Motor neuron (in vitro differentiated cells): ENCODE measurements at regions not wholly inside any gene's neighbourhood (a gene's known extent, or its start where the extent isn't known, plus 50 kb on each side); places are given as distances from the start of the nearest gene placed in this dataset.

Experiments used
- ATAC-seq, 8 experiments: fragments of 200-7000 bp; cut with Tn5 transposase; replicated peaks in 6 of 8; 2 replicates each; pipeline ENCODE4 v1.8.0; 2021; ENCODE audit warnings: mild to moderate bottlenecking in 8 of 8, moderate library complexity in 8 of 8
- H3K27ac ChIP-seq, 2 donors: fragments of 250-450 bp; sonication (Bioruptor Pico); 2 replicates each; pipeline ENCODE4 v1.9.0; 2021; ENCODE audit warnings: antibody characterized with exemption in 2 of 2, mild to moderate bottlenecking in 2 of 2, moderate library complexity in 1 of 2
- H3K4me1 ChIP-seq, 2 donors: fragments of 250-450 bp; sonication (Bioruptor Pico); replicated peaks in 1 of 2; 2 replicates each; pipeline ENCODE4 v1.6.1; 2021; ENCODE audit warnings: antibody characterized with exemption in 2 of 2, mild to moderate bottlenecking in 2 of 2, moderate library complexity in 1 of 2
- H3K4me3 ChIP-seq, 5 donors: fragments of 250-450 bp; sonication (Bioruptor Pico); 2 replicates each; pipeline ENCODE4 v1.9.0; 2021; ENCODE audit warnings: antibody characterized with exemption in 5 of 5, mild to moderate bottlenecking in 5 of 5, moderate library complexity in 4 of 5
- WGBS, 10 experiments: fragments of 450-650 bp; shearing (Covaris generic); methylation state at CpG; one replicate each; pipeline ENCODE4 v1.0.0; 2022; 5-methylcytosine and 5-hydroxymethylcytosine counted together
- in situ Hi-C, 9 experiments: fragments of 400-800 bp; cut with MboI; loops; one replicate each; pipeline ENCODE4 v1.15.0; 2021; ENCODE audit warnings: low sequenced_read_pairs in 9 of 9, low pct_unique_long_range_greater_than_20kb in 2 of 9; ENCODE audit not compliant: unreplicated experiment in 9 of 9

- 27 to 70% (median 50%) methylated on average over 2 to 4 of the region's 4 CpGs; no CpG with 5 or more reads in 3 of the 10 experiments for WGBS, 10 experiments
- peaks cover 3 to 6% of the 10 kb centered on the region in 2 donors for H3K4me1 ChIP-seq
- no peak overlapping the region for H3K27ac ChIP-seq
- no peak for ATAC-seq
- H3K4me3 ChIP-seq: no peak overlapping the region
- in situ Hi-C loops: loop anchor here in 1 of 9 experiments (25.0 kb wide), 1 partner anchor 440 kb away; no protein-coding TSS in a partner anchor
Measured at GRCh38 chr1:10951961-10952360, 60.5 kb upstream of the TARDBP start.

- WGBS, 10 experiments: 28 to 89% (median 73%) methylated on average over 2 to 11 of the region's 12 CpGs; no CpG with 5 or more reads in 3 of the 10 experiments
- in situ Hi-C loops: loop anchor here in 1 of 9 experiments (25.0 kb wide), 1 partner anchor 441 kb away; no protein-coding TSS in a partner anchor
- no peak for ATAC-seq
- Histone ChIP-seq H3K4me1 (no peaks in the 10 kb centered on the region), H3K4me3 (no peak overlapping the region), H3K27ac (no peak overlapping the region)
Measured at GRCh38 chr1:10953505-10954193, 58.8 kb upstream of the TARDBP start.

GRCh38 chr1:10957133-10957532 is 55.3 kb upstream of the TARDBP start:
- ATAC-seq: peak in 2 of 8 experiments; percentile 12 to 23
- in situ Hi-C loops: loop anchor here in 1 of 9 experiments (25.0 kb wide), 1 partner anchor 445 kb away; no protein-coding TSS in a partner anchor
- Histone ChIP-seq H3K4me1 (peaks cover 0 to 3% of the 10 kb centered on the region in 2 donors), H3K4me3 (no peak overlapping the region), H3K27ac (no peak overlapping the region)
- WGBS, 10 experiments: 70 to 100% (median 85%) methylated on average over 2 to 9 of the region's 15 CpGs; no CpG with 5 or more reads in 2 of the 10 experiments

- Histone ChIP-seq H3K27ac (no peak overlapping the region), H3K4me1 (peaks cover 0 to 3% of the 10 kb centered on the region in 2 donors), H3K4me3 (no peak overlapping the region)
- peak in 1 of 8 experiments; percentile 32 for ATAC-seq
- WGBS, 10 experiments: 67 to 93% (median 74%) methylated on average over 3 to 8 of the region's 10 CpGs; no CpG with 5 or more reads in 4 of the 10 experiments
- in situ Hi-C loops: loop anchor here in 1 of 9 experiments (25.0 kb wide), 1 partner anchor 446 kb away; no protein-coding TSS in a partner anchor
Measured at GRCh38 chr1:10958614-10959013, 53.8 kb upstream of the TARDBP start.

- peaks cover 0 to 3% of the 10 kb centered on the region in 2 donors for H3K4me1 ChIP-seq
- no peak overlapping the region for H3K4me3 ChIP-seq
- in situ Hi-C loops: loop anchor here in 1 of 9 experiments (25.0 kb wide), 1 partner anchor 448 kb away; no protein-coding TSS in a partner anchor
- ATAC-seq: peak; percentile 85 to 100 (median 92)
- WGBS, 10 experiments: 0 to 92% (median 75%) methylated on average over 1 to 17 of the region's 45 CpGs
- no peak overlapping the region for H3K27ac ChIP-seq
Measured at GRCh38 chr1:10960411-10961299, 51.8 kb upstream of the TARDBP start.

GRCh38 chr1:10961300-10961833 is 51.1 kb upstream of the TARDBP start:
- ATAC-seq: peak; percentile 16 to 54 (median 25)
- in situ Hi-C loops: loop anchor here in 1 of 9 experiments (25.0 kb wide), 1 partner anchor 449 kb away; no protein-coding TSS in a partner anchor
- WGBS, 10 experiments: 40 to 100% (median 70%) methylated on average over 1 to 10 of the region's 13 CpGs; no CpG with 5 or more reads in 2 of the 10 experiments
- H3K4me3 ChIP-seq: no peak overlapping the region
- H3K4me1 ChIP-seq: peaks cover 0 to 3% of the 10 kb centered on the region in 2 donors
- no peak overlapping the region for H3K27ac ChIP-seq

- 17 to 100% (median 70%) methylated on average over 1 to 4 of the region's 4 CpGs; no CpG with 5 or more reads in 4 of the 10 experiments for whole genome bisulfite sequencing, 10 experiments
- no peak overlapping the region for H3K27ac ChIP-seq
- in situ Hi-C loops: loop anchor here in 1 of 9 experiments (25.0 kb wide), 1 partner anchor 450 kb away; no protein-coding TSS in a partner anchor
- no peak overlapping the region for H3K4me3 ChIP-seq
- ATAC-seq: no peak
- peaks cover 0 to 3% of the 10 kb centered on the region in 2 donors for H3K4me1 ChIP-seq
Measured at GRCh38 chr1:10962483-10962882, 50.0 kb upstream of the TARDBP start.
